ENCODE measurements at regions not wholly inside any gene's neighbourhood (a gene's known extent, or its start where the extent isn't known, plus 50 kb on each side); places are given as distances from the start of the nearest gene placed in this dataset.

GRCh38 chr12:19648591-19648990, 209.3 kb downstream of the AEBP2 start:
- TF ChIP-seq CTCF (IDR thresholded peaks at IDR 0.05; ENCODE audit: partially characterized antibody, unreplicated experiment): no peak

GRCh38 chr12:19652386-19652785, 213.1 kb downstream of the AEBP2 start:
- H3K9me3 Mint-ChIP-seq (ENCODE audit: unreplicated experiment): no peaks in the 10 kb centered on the region
- no peak for TF ChIP-seq CTCF (IDR thresholded peaks at IDR 0.05; ENCODE audit: partially characterized antibody, unreplicated experiment)
- no peaks in the 10 kb centered on the region for H3K27me3 Mint-ChIP-seq (ENCODE audit: unreplicated experiment)
- H3K27ac Mint-ChIP-seq (ENCODE audit: unreplicated experiment): no peak overlapping the region
- peaks cover 12% of the 10 kb centered on the region for H3K36me3 Mint-ChIP-seq (ENCODE audit: unreplicated experiment)
- no peak for DNase-seq
- no peak overlapping the region for H3K4me3 Mint-ChIP-seq (ENCODE audit: unreplicated experiment)
- H3K4me1 Mint-ChIP-seq (ENCODE audit: low read depth, unreplicated experiment): no peaks in the 10 kb centered on the region

More at GRCh38 chr12:19648591-19648990, 209.3 kb downstream of the AEBP2 start:
- H3K4me3 Mint-ChIP-seq (ENCODE audit: unreplicated experiment): no peak overlapping the region
- H3K27ac Mint-ChIP-seq (ENCODE audit: unreplicated experiment): no peak overlapping the region
- no peak for DNase-seq
- H3K27me3 Mint-ChIP-seq (ENCODE audit: unreplicated experiment): no peaks in the 10 kb centered on the region
- peaks cover 2% of the 10 kb centered on the region for H3K9me3 Mint-ChIP-seq (ENCODE audit: unreplicated experiment)
- H3K36me3 Mint-ChIP-seq (ENCODE audit: unreplicated experiment): peaks cover 16% of the 10 kb centered on the region
- H3K4me1 Mint-ChIP-seq (ENCODE audit: low read depth, unreplicated experiment): peaks cover 3% of the 10 kb centered on the region

- Mint-ChIP-seq H3K27me3 (ENCODE audit: unreplicated experiment) (no peaks in the 10 kb centered on the region), H3K9me3 (ENCODE audit: unreplicated experiment) (no peaks in the 10 kb centered on the region), H3K4me1 (ENCODE audit: low read depth, unreplicated experiment) (no peaks in the 10 kb centered on the region), H3K4me3 (ENCODE audit: unreplicated experiment) (no peak overlapping the region), H3K27ac (ENCODE audit: unreplicated experiment) (no peak overlapping the region), H3K36me3 (ENCODE audit: unreplicated experiment) (peaks cover 6% of the 10 kb centered on the region)
- no peak for DNase-seq
- TF ChIP-seq CTCF (IDR thresholded peaks at IDR 0.05; ENCODE audit: partially characterized antibody, unreplicated experiment): no peak
Measured at GRCh38 chr12:19654650-19655376, 215.5 kb downstream of the AEBP2 start.

- no peak for DNase-seq
- Mint-ChIP-seq H3K9me3 (ENCODE audit: unreplicated experiment) (peaks cover 2% of the 10 kb centered on the region), H3K27ac (ENCODE audit: unreplicated experiment) (no peak overlapping the region), H3K4me3 (ENCODE audit: unreplicated experiment) (no peak overlapping the region), H3K4me1 (ENCODE audit: low read depth, unreplicated experiment) (no peaks in the 10 kb centered on the region), H3K36me3 (ENCODE audit: unreplicated experiment) (peaks cover 6% of the 10 kb centered on the region), H3K27me3 (ENCODE audit: unreplicated experiment) (no peaks in the 10 kb centered on the region)
- TF ChIP-seq CTCF (IDR thresholded peaks at IDR 0.05; ENCODE audit: partially characterized antibody, unreplicated experiment): no peak
Measured at GRCh38 chr12:19657118-19657731, 217.9 kb downstream of the AEBP2 start.

GRCh38 chr12:19657732-19658130, 218.4 kb downstream of the AEBP2 start:
- no peak overlapping the region for H3K27ac Mint-ChIP-seq (ENCODE audit: unreplicated experiment)
- H3K9me3 Mint-ChIP-seq (ENCODE audit: unreplicated experiment): peaks cover 2% of the 10 kb centered on the region
- H3K4me3 Mint-ChIP-seq (ENCODE audit: unreplicated experiment): no peak overlapping the region
- peaks cover 6% of the 10 kb centered on the region for H3K36me3 Mint-ChIP-seq (ENCODE audit: unreplicated experiment)
- H3K4me1 Mint-ChIP-seq (ENCODE audit: low read depth, unreplicated experiment): no peaks in the 10 kb centered on the region
- no peak for TF ChIP-seq CTCF (IDR thresholded peaks at IDR 0.05; ENCODE audit: partially characterized antibody, unreplicated experiment)
- no peak for DNase-seq
- no peaks in the 10 kb centered on the region for H3K27me3 Mint-ChIP-seq (ENCODE audit: unreplicated experiment)
